ENCODE measurements at regions not wholly inside any gene's neighbourhood (a gene's known extent, or its start where the extent isn't known, plus 50 kb on each side); places are given as distances from the start of the nearest gene placed in this dataset.

GRCh38 chr3:98966434-98966833 lies 64.9 kb upstream of the DCBLD2 start:
- no peak overlapping the region for H3K4me3 ChIP-seq (ENCODE audit: low read depth, low read length)
- DNase-seq (ENCODE audit: low read depth), result no peak
- no peak for TF ChIP-seq CTCF (IDR thresholded peaks at IDR 0.05; ENCODE audit: insufficient read depth, low read depth, low read length)

GRCh38 chr3:98964784-98965183 lies 63.3 kb upstream of the DCBLD2 start:
- no peak for DNase-seq (ENCODE audit: low read depth)
- H3K4me3 ChIP-seq (ENCODE audit: low read depth, low read length), result no peak overlapping the region
- TF ChIP-seq CTCF (IDR thresholded peaks at IDR 0.05; ENCODE audit: insufficient read depth, low read depth, low read length), result no peak

GRCh38 chr3:98963546-98963945 lies 62.1 kb upstream of the DCBLD2 start:
- TF ChIP-seq CTCF (IDR thresholded peaks at IDR 0.05; ENCODE audit: insufficient read depth, low read depth, low read length), result no peak
- no peak for DNase-seq (ENCODE audit: low read depth)
- H3K4me3 ChIP-seq (ENCODE audit: low read depth, low read length), result no peak overlapping the region

- H3K4me3 ChIP-seq (ENCODE audit: low read depth, low read length), result no peak overlapping the region
- no peak for DNase-seq (ENCODE audit: low read depth)
- no peak for TF ChIP-seq CTCF (IDR thresholded peaks at IDR 0.05; ENCODE audit: insufficient read depth, low read depth, low read length)
Measured at GRCh38 chr3:98962951-98963350, 61.5 kb upstream of the DCBLD2 start.

GRCh38 chr3:98962189-98962930 lies 60.9 kb upstream of the DCBLD2 start:
- no peak overlapping the region for H3K4me3 ChIP-seq (ENCODE audit: low read depth, low read length)
- peak; percentile 61 for DNase-seq (ENCODE audit: low read depth)
- TF ChIP-seq CTCF (IDR thresholded peaks at IDR 0.05; ENCODE audit: insufficient read depth, low read depth, low read length), result no peak

GRCh38 chr3:98961161-98962155 lies 60.0 kb upstream of the DCBLD2 start:
- H3K4me3 ChIP-seq (ENCODE audit: low read depth, low read length), result no peak overlapping the region
- TF ChIP-seq CTCF (IDR thresholded peaks at IDR 0.05; ENCODE audit: insufficient read depth, low read depth, low read length), result no peak

More at GRCh38 chr3:98961161-98962155, 60.0 kb upstream of the DCBLD2 start:
- peak; percentile 80 for DNase-seq (ENCODE audit: low read depth)
